GM21515 (cell line): ENCODE measurements at regions not wholly inside any gene's neighbourhood (a gene's known extent, or its start where the extent isn't known, plus 50 kb on each side); places are given as distances from the start of the nearest gene placed in this dataset.

ENCODE experiments used
- ATAC-seq: cut with Tn5 transposase; IDR thresholded peaks from one replicate; pipeline ENCODE4 v1.9.1; 2021; ENCODE audit not compliant: unreplicated experiment

DNA sequence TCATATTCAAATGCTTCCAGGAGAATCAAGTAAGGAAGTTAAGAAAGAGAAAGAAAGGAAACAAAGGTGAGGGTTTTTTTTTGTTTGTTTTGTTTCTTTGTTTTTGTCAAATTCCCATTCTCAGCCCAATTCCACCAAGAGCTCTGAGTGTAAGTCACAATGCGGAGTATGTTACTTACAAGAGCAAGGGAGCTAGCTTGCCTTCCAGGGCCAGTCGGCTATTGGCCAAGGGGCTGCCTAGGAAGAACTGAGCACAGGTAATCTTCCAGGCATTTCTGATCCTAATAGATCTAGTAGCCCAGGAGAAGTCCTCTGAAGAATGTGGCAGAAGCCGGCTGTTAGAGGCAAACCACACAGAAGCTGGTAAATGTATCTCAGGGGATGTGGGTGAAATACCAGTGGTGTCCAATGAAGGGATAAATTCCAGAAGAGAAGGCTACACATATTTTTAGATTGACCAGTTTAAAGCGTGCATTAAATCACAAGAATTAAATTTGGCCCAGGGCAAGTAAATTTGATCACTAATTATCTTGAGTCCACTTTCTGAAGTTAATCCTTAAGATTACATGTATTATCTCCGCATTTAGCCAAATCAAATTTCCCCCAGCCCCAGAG lies 239.6 kb upstream of the ADAMTS5 start:
- no peak for ATAC-seq

DNA sequence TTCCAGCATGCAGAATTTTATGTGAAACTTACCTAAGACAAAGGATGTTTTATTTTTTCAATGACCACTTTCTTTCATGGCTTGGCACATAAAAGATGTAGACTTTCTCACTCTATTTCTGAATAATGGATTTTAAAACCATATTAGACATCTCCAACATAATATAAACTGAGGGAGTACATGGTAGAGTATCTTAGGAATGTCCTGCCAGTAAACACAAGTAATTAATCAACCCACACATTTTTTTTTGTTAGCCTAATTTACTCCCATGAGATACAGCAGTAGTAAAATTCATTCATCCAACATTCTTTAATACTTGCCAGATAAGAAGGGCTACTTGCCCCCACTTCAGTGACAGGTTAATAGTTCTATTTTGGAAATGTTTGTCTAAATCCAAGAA lies 235.4 kb upstream of the ADAMTS5 start:
- ATAC-seq = no peak

DNA sequence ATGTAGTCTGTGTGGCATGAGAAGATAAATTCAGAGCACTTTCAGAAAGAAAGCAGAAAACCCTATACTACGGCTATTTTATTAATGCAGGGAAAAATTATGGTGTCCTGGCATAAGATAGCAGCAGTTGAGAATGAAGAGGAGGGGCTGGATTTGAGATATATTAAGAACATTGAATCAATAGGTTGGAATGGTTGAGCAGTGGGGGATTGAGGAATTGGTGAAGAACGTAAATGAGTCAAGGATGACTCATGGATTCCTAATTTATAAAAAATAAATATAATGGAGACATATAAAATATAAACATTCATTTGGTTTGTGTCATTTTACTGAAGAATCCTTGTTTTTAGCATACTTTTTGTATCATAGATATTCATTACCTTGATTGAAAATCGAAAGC lies 234.3 kb upstream of the ADAMTS5 start:
- ATAC-seq = no peak

DNA sequence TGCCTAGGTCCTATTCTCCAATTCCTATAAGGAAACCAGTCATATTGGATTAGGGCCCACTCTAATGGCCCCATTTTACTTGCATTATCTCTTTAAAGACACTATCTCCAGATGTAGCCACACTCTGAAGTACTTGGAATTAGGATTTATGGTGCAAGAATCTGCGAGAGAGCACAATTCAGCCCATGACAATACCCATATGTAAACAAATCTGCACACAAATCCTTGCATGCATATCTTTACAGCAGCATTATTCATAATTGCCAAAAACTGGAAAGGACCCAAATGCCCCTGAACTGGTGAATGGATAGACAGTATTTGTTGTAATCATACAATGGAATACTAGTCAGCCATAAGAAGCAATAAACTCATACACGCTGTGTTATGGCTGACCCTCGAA lies 229.8 kb upstream of the ADAMTS5 start:
- no peak for ATAC-seq

DNA sequence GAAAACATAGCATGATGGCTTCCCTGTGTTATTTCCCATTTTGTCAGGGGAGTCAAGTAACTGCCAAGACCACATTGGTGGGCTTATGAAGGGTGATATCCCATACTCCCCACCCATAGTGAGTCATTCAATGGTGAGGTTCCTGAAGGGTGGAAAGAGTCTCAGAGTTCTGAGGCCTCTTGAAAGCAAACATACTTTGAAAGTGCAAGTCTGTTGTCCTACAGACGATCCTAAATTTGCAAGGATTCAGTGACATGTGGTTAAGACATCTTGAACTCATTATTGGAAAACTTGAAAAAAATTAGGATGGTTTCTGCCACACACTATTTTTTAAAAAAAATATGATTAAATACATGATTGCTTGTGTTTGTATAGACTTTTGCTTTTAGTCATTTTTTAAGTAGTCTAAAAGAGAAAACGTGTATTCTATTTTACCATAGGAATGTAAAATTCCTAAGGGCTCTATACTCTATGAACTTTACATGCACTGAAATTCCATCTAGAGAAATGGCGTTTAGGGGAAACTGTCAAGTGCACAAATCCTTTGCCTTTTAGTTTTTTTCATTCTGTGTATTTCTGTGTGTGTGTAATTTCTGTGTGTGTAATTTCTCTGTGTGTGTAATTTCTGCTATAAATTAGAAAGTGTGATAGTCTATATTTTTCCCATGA lies 225.5 kb upstream of the ADAMTS5 start:
- no peak for ATAC-seq

DNA sequence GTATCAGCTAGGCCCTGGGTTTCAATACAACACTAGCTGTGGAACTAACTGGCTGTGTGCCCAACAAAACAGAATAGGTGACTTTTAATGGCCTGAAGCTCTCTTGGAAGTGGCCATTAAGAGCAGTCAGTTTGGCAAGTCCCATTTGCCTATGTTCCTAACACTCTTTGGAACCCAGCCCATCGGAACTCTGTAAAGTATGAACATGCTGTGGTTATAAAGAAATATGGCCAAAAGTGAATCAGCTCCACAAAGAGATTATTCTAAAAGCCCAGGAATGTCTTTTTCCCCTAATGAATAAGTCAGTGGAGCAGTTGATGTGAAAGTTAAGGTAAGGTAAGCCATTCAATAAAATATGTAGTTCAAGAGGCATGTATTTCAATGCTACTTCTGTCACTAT lies 223.7 kb upstream of the ADAMTS5 start:
- no peak for ATAC-seq

DNA sequence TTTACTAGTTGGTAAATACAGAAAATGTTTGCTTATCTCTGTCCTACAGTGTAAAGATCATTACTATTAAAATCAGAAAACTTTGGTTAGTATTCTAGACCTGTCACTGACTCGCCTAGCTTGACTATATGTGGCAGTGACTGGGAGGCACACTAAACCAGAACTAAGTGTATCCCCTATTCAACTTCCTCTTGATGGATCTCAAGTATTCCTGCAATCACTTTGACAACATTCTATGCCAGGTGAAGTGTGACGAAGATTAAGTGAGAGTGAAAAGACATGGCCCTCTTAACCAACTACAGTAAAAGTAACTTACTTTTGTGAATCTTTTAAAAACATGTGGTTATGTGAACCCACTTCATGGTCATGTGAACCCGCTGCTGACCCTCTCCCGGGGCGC lies 223.0 kb upstream of the ADAMTS5 start:
- no peak for ATAC-seq

DNA sequence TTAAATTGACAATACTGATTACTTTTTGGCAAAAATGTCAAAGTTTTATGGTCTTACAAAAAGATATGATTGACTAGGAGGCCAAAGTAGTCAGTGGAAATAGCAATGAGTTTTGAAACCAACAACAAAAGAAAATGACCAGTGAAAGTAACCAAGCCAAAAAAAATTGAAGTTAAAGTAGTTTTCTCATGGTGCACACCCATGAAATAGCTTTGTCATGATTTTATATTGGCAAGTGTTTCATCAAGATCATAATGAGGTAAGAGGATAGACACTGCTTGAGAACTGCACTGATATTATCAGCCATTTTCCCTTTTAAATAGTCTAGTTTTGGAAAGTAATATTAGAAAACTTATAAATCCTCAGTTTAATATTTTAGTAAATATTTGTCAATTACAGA lies 206.2 kb upstream of the ADAMTS5 start:
- no peak for ATAC-seq

DNA sequence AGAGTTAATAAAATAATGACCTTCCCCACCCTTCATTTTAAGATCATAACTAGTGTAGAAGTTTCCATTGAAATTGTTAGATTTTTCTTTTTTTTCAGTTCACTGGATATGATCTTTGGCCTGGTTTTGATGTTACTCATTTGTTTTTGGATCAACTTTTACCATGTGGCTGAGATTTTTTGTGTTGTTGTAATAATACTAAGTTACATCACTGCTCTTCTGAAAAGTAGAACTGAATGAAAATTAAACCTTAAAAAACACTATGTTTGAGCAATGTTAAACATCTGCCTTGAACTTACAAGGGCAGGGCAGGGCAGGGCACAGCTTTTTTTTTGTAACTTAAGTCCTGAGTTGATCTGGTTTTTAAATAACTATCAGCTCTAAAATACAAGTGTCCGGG lies 204.8 kb upstream of the ADAMTS5 start:
- ATAC-seq = no peak

DNA sequence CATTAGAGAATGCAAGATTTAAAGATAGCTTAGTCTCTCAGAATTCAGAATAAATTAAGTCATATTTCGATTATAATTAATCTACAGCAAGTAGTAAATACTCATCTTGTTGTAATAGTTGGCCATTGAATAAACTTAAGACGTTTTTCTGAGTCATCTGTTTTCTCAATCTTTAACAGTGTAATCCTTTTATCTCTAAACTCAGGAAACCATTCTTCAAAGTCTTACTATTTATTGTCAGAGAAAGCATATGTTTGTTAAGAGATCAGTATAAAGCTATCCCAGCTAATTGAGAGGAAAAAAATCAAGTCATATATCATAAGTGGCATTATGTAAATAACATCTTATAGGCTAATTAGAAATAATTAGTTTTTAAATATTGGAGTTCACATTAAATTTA lies 201.2 kb upstream of the ADAMTS5 start:
- no peak for ATAC-seq

DNA sequence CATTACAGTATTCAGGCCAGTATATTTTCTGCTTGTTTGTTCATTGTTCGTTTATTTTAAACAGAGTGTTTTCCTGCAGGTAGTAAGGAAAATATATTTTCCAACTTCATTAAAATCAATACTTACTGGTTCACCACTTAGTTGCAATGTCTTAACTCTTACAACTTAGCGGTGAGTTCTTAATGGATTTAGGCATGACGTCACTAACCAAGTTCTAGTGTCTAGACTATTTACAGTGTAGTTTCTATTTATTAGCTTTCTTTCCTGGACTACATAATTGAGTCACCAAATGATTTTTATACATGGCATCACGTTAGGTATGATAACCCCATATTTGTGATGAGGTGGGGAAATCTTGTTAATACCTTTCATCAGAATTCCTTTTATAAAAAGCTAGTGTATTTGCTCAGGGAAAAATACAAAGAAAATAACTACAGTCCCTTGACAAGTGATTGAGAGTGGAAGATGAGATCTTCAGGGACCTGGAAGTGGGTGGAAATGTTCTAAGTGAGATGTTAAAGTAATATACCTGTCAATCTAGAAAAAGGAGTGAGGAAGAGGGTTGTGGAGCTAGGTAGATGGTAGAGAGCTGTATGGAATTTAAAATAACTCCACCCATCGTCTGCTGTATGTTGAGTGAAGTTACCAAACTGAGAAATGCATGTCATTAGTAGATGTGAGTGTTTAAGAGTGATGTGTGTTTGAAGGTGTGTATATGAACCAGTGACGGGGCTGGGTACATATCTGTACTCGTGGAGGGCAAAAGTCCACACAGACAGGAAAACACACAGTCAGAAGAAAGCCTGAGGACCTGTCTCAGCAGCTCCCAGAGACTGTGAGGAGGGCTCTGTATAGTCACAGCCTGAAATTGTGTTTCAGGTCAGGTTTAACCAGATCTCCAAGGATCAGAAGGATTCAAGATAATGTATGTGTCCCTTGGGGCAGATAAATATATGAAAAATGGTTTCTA lies 197.6 kb upstream of the ADAMTS5 start:
- ATAC-seq = no peak

DNA sequence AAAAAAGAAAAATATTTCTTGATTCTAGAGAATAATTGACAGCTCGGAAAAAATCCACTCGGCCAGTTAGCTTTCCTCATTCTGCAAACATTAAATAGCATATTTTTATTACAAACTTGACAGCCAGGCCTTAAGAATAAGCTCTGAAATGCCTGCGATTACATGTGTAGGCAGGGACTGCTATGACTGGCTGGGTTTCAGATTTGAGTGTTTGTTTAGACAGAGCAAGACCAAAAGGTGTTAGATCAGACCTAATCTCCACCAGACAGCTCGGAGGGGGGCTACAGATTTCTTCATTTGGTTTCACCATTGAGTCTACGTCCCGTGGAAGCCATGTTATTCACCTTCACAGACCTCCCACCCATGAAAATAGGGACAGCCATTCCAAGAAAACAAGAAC lies 192.1 kb upstream of the ADAMTS5 start:
- ATAC-seq = no peak

DNA sequence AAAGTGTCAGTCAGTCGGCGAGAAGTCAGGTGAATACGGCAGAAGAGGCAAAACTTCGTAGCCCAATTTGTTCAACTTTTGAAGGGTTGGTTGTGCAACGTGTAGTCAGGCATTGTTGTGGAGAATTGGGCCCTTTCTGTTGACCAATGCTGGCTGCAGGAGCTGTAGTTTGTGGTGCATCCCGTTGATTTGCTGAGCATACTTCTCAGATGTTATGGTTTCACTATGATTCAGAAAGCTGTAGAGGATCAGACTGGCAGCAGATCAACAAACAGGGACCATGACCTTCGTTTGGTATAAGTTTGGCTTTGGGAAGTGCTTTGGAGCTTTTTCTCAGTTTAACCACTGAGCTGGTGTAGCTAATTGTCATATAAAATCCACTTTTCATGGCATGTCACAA lies 190.2 kb upstream of the ADAMTS5 start:
- no peak for ATAC-seq

DNA sequence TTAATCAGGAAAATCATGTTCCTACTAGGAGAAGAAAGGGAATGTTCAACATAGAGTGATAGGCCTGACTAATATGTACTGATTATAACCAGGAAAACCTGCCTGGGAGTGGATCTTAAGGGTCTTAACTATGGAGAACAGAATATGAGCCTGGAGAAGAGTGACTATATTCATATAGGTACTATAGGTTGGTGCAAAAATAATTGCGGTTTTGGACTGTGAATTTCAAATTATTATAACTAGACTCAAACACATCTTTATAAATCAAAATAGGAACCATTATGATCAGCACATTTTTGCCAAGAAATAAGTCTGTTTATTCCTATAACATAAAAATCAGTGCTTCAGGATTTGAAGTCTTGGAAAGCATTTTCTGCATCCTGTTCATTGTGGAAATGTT lies 189.8 kb upstream of the ADAMTS5 start:
- ATAC-seq = no peak

DNA sequence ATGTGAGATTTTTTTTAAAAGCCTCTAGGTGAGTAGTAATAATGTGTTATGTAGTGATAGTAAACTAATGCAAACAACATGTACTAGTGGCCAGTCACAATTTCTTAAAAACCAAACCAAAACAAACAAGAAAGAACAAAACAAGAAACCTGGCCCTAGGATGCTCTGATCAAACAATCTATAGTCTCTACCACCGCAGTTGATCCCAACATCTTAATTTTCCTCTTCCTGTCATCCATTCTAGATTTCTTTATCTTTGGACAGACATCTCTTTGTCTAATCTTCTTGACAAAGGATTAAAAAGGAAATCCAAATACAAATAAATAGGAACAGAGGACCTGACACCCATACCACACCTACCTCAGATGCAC lies 188.2 kb upstream of the ADAMTS5 start:
- no peak for ATAC-seq

DNA sequence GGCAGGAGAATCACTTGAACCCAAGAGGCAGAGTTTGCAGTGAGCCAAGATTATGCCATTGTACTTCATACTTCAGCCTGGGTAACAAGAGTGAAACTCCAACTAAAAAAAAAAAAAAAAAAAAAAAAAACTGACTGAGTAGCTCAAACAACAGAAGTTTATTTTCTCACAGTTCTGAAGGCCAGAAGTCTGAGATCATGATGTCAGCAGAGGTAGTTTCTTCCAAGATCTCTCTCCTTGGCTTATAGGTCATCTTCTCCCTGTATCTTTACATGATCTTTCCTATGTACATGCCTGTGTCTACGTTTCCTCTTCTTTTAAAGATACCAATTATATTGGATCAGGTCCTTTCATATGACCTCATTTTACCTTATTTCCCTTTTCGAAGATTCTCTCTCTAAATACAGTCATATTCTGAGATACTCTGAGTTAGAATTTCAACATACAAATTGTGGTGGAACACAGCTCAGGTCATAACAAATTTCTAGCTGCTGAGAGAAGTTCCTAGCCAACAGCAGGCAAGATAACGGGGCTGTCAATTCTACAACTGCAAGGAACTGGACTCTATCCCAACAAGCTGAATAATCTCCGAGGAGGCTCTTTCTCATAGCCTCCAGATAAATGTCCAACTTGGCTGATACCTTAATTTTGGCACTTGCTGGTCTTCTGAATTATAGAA lies 187.7 kb upstream of the ADAMTS5 start:
- ATAC-seq = no peak

DNA sequence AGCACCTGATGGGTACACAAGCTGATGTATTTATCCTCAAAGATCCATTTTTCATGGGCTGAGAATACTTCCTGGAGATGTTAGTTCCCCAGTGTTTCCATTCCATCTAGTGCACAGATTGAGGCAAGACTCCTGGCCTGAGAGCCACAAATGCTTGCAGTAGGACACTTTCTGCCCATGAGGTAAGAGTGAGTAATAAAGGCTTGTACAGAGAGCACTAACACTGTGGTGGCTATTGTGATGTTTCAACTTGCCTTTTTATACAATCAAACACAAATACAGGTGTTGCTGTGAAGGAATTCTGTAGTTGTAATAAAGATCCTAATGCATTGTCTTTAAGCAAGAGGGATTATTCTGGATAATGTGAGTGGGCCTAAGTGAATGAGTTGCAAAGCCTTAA lies 186.1 kb upstream of the ADAMTS5 start:
- no peak for ATAC-seq

DNA sequence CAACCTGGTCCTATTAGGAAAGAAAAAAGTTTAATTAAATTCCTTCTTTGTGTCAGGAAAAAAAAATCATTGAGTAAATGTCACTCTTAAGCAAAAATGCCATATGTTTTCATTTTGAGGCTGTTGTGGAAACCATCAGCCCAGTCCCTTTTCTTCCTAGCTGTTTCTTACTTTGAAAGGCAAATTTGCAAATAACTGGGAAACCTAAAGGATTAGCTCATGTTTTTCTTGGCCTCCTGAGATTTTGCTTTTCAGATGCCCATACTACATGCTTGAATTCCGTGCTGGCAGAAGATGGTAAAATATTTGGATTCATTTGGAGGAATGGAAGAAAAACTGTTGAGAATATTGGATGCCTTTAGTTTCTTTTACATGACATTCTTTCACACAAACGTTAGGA lies 182.1 kb upstream of the ADAMTS5 start:
- ATAC-seq = no peak

DNA sequence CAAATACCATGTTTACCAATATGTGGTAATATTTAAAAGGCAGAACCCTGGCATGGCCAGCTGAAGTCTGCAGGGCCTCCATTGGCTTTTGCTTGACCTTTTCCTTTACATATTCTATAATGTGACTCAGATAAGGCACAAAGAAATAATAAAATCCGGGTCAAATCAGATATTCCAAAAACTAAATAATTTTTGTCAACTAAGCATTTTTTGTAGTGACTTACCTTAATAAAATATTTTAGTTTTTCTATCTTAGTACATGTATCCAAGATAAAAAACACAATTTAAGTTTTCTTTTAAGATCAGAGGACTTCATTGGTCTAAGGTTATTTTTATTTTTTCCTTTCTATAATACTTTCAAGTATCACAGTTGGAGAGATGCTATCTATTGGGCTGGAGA lies 179.4 kb upstream of the ADAMTS5 start:
- ATAC-seq = no peak

DNA sequence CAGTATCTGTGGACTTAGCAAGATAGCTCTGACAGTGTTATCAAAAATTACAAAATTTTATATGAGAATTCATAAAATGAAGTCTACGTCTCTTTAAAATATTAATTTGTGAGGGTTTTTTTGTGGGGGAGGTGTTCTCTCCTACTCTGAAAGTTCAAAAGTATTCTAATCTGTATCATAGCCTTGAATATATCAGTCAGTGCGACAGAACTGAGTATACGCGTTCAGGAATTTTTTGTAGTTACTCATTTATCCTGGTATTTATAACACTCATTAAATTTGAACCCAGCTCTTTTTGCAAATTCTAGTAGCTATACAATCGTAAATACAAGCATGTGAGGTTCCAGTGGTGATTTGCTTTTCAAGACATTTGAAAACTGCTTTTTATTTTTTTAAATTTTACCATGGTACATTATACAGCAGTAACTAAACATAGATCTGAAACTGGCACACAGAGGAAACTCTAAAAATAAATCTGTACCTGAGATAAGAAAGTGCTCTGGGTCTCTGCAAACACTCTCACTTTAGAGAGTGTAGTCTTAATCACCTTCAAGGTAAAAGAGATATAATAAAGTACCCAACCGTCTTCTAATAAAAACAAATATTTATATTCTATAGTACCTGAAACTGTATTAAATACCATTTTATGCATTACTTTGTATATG lies 178.4 kb upstream of the ADAMTS5 start:
- no peak for ATAC-seq

DNA sequence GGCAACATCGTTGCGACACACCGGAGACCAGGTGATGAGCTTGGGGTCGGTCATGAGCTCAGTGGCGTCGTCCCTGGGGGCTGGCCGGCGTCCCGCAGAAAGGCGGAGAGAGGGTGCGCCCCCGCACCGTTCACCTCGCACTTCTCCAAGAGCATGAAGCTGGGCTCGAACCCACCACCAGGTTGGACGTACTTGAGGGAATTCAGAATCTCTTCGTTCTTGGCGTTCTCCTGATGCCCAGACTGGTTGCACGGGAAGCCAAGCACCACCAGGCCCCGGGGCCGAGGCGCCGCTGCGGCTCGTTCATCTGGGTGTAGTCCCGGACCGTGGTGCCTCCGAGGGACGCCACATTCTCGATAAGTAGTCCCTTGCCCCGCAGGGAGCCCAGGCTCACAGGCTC lies 176.6 kb upstream of the ADAMTS5 start:
- ATAC-seq = no peak
